ENCODE measurements at regions not wholly inside any gene's neighbourhood (a gene's known extent, or its start where the extent isn't known, plus 50 kb on each side); places are given as distances from the start of the nearest gene placed in this dataset.

GRCh38 chr20:24780674-24781417 lies 168.2 kb upstream of the CST7 start:
- DNase-seq, result no peak

- no peak for DNase-seq
Measured at GRCh38 chr20:24781418-24781980, 167.6 kb upstream of the CST7 start.

GRCh38 chr20:24782301-24782700 lies 166.8 kb upstream of the CST7 start:
- DNase-seq, result no peak

- no peak for DNase-seq
Measured at GRCh38 chr20:24782801-24783630, 166.1 kb upstream of the CST7 start.

- DNase-seq, result no peak
Measured at GRCh38 chr20:24783631-24784492, 165.2 kb upstream of the CST7 start.

GRCh38 chr20:24784607-24785006 lies 164.5 kb upstream of the CST7 start:
- no peak for DNase-seq

- DNase-seq, result no peak
Measured at GRCh38 chr20:24785141-24786110, 163.6 kb upstream of the CST7 start.

GRCh38 chr20:24786111-24786495 lies 163.0 kb upstream of the CST7 start:
- DNase-seq, result no peak

GRCh38 chr20:24786646-24787045 lies 162.4 kb upstream of the CST7 start:
- DNase-seq, result no peak

GRCh38 chr20:24787071-24787470 lies 162.0 kb upstream of the CST7 start:
- DNase-seq, result no peak

- no peak for DNase-seq
Measured at GRCh38 chr20:24787621-24788020, 161.4 kb upstream of the CST7 start.

- no peak for DNase-seq
Measured at GRCh38 chr20:24789877-24790276, 159.2 kb upstream of the CST7 start.

GRCh38 chr20:24790746-24791283 lies 158.3 kb upstream of the CST7 start:
- DNase-seq, result no peak

GRCh38 chr20:24791953-24792352 lies 157.1 kb upstream of the CST7 start:
- DNase-seq, result no peak

- no peak for DNase-seq
Measured at GRCh38 chr20:24792641-24793495, 156.2 kb upstream of the CST7 start.

GRCh38 chr20:24795436-24795835 lies 153.6 kb upstream of the CST7 start:
- DNase-seq, result no peak

- DNase-seq, result no peak
Measured at GRCh38 chr20:24796236-24796635, 152.8 kb upstream of the CST7 start.

GRCh38 chr20:24797113-24797512 lies 152.0 kb upstream of the CST7 start:
- no peak for DNase-seq

GRCh38 chr20:24797745-24798655 lies 151.1 kb upstream of the CST7 start:
- no peak for DNase-seq

Measured in CD4-positive, alpha-beta T cell treated with Interleukin-1 beta for 1 hour (primary cell).